Transverse colon (tissue), 4 donors: ENCODE measurements at regions not wholly inside any gene's neighbourhood (a gene's known extent, or its start where the extent isn't known, plus 50 kb on each side); places are given as distances from the start of the nearest gene placed in this dataset.
"Not testable (repeated sequence)": the region's sequence is repeated elsewhere in the genome, so short reads cannot be mapped to it uniquely, and the experiment has no call there.

Source experiments
- DNase-seq: peaks from one replicate; pipeline ENCODE4 v3.0.0-alpha.2; 2019
- H3K27ac ChIP-seq, 4 donors: fragments of 200-600 bp; sonication (generic); 2 replicates each; pipeline ENCODE4 v1.5.1; 2016 to 2018; ENCODE audit warnings: inconsistent platforms in 4 of 4
- H3K27me3 ChIP-seq: fragments of 200-600 bp; sonication (generic); 2 replicates; pipeline ENCODE4 v1.5.1; 2017; ENCODE audit warnings: inconsistent platforms
- H3K36me3 ChIP-seq, 4 donors: fragments of 200-600 bp; sonication (generic); 2 replicates each; pipeline ENCODE4 v1.5.1; 2017 to 2019; ENCODE audit warnings: inconsistent platforms in 4 of 4
- H3K4me1 ChIP-seq, 4 donors: fragments of 200-600 bp; sonication (generic); 2 replicates each; pipeline ENCODE4 v1.5.1; 2017 to 2020; ENCODE audit warnings: inconsistent platforms in 4 of 4
- H3K4me3 ChIP-seq, 4 donors: fragments of 200-600 bp; sonication (generic); 1 replicate in 1 of 4; 2 replicates in 3 of 4; pipeline versions ENCODE4 v1.5.1 to v1.6.1; 2017 to 2019; ENCODE audit warnings: inconsistent platforms in 4 of 4
- H3K9me3 ChIP-seq, 2 donors: fragments of 200-600 bp; sonication (generic); 2 replicates each; pipeline ENCODE4 v1.5.1; 2017 to 2019; ENCODE audit warnings: inconsistent platforms in 2 of 2
- EP300 ChIP-seq: sonication (generic); formaldehyde crosslinking; IDR thresholded peaks from one replicate; pipeline ENCODE4 v1.6.1; 2017; ENCODE audit warnings: antibody characterized with exemption, low read depth
- POLR2A ChIP-seq: fragments of 450-650 bp; IDR thresholded peaks from one replicate; pipeline ENCODE4 v1.6.1; 2016; ENCODE audit warnings: antibody characterized with exemption, mild to moderate bottlenecking, moderate library complexity
- POLR2AphosphoS5 ChIP-seq, 3 donors: sonication (generic); formaldehyde crosslinking; IDR thresholded peaks; one replicate each; pipeline ENCODE4 v1.6.1; 2016; ENCODE audit warnings: antibody characterized with exemption in 3 of 3
- WGBS, 2 donors: methylation state at CpG; one replicate each; pipeline ENCODE4 v1.1.5; 2018; ENCODE audit warnings: low coverage in 1 of 2; 5-methylcytosine and 5-hydroxymethylcytosine counted together
- in situ Hi-C, 4 donors: fragments of 200-750 bp; cut with MboI; loops; one replicate each; pipeline versions ENCODE4 v1.15.0 to v1.15.1; 2017; ENCODE audit warnings: low sequenced_read_pairs in 3 of 4, low pct_ligation_motif_present in 1 of 4, low pct_unique_long_range_greater_than_20kb in 1 of 4
- intact Hi-C: fragments of 100-400 bp; cut with DNase I; formaldehyde crosslinking; loops from one replicate; pipeline ENCODE4 v1.15.1; 2023; ENCODE audit warnings: low total_unique reads
- TF ChIP-seq, protein P1 (sequence below), 5 experiments: fragments of 200-600 bp in 3 of 5; fragments of 450-650 bp in 2 of 5; sonication (generic) in 3 of 5; IDR thresholded peaks; 1 replicate in 2 of 5; 2 replicates in 3 of 5; pipeline ENCODE4 v1.5.1; 2016 to 2017; ENCODE audit warnings: antibody characterized with exemption in 5 of 5, inconsistent platforms in 3 of 5, mild to moderate bottlenecking in 2 of 5, moderate library complexity in 1 of 5

DNA sequence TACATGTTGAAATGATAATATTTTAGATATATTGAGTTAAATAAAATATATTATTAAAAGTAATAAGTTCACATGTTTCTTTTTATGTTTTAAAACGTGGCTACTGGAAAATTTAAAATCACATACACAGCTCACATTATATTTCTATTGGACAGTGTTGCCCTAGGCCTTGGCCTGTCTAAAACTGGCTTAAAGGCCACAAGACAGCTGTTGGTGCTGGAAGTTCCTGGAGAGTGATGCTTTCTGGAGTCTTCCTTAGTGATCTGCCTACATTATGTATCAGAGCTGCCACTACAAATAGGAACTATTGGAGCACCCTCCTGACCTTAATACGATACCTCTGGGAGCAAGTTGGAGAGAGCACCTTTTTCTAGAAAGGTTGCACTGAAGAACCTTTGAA is 254.1 kb upstream of the C2CD4B start:
- Histone ChIP-seq H3K9me3 (no peaks in the 10 kb centered on the region), H3K27ac (no peak overlapping the region), H3K36me3 (no peaks in the 10 kb centered on the region), H3K4me1 (peaks cover 0 to 7% (median 0%) of the 10 kb centered on the region in 4 donors), H3K4me3 (no peak overlapping the region), H3K27me3 (no peaks in the 10 kb centered on the region)
- 65 to 67% methylated on average over 1 to 2 of the region's 2 CpGs for WGBS, 2 donors
- TF ChIP-seq EP300 (no peak), POLR2AphosphoS5 (IDR thresholded peaks at IDR 0.05) (no peak), POLR2A (no peak)
- TF ChIP-seq, protein P1, sequence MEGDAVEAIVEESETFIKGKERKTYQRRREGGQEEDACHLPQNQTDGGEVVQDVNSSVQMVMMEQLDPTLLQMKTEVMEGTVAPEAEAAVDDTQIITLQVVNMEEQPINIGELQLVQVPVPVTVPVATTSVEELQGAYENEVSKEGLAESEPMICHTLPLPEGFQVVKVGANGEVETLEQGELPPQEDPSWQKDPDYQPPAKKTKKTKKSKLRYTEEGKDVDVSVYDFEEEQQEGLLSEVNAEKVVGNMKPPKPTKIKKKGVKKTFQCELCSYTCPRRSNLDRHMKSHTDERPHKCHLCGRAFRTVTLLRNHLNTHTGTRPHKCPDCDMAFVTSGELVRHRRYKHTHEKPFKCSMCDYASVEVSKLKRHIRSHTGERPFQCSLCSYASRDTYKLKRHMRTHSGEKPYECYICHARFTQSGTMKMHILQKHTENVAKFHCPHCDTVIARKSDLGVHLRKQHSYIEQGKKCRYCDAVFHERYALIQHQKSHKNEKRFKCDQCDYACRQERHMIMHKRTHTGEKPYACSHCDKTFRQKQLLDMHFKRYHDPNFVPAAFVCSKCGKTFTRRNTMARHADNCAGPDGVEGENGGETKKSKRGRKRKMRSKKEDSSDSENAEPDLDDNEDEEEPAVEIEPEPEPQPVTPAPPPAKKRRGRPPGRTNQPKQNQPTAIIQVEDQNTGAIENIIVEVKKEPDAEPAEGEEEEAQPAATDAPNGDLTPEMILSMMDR (IDR thresholded peaks at IDR 0.05), result no peak
- intact Hi-C loops (no loop called here), in situ Hi-C loops (no loop called here)
- no peak for DNase-seq

DNA sequence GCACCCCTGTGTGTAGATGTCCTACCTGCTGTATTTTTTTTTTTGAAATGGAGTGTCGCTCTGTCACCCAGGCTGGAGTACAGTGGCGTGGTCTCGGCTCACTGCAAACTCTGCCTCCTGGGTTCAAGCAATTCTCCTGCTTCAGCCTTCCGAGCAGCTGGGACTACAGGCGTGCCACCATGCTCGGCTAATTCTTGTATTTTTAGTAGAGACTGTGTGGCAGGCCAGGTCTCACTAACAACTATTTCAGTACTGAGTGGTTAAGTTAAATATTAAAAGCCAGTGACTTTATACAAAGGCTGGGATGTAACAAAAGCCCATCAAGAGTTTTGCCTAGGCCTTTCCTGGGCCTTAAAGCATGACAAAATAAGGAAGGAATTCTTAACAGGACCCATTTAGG is 255.3 kb upstream of the C2CD4B start:
- H3K4me3 ChIP-seq, H3K36me3 ChIP-seq, H3K9me3 ChIP-seq, intact Hi-C loops, in situ Hi-C loops, H3K27me3 ChIP-seq, H3K4me1 ChIP-seq, H3K27ac ChIP-seq, DNase-seq: not testable (repeated sequence)
- 90 to 95% methylated on average over 4 to 6 of the region's 6 CpGs for WGBS, 2 donors

DNA sequence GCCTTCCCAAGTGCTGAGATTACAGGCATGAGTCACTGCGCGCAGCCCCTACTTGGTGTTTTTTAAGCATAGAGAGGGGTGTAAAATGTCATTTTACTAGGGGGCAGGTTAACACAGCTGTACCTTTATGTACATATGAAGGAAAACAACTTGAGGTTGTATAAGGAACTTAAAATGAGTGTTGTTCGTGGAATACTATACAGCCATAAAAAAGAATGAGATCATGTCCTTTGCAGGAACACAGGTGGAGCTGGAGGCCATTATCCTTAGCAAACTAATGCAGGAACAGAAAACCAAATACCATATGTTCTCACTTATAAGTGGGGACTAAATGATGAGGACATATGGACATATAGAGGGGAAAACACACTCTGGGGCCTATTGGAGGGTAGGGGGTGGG is 256.2 kb upstream of the C2CD4B start:
- H3K36me3 ChIP-seq, result no peaks in the 10 kb centered on the region
- TF ChIP-seq EP300 (no peak), POLR2A (no peak), POLR2AphosphoS5 (IDR thresholded peaks at IDR 0.05) (no peak)
- TF ChIP-seq, protein P1 (IDR thresholded peaks at IDR 0.05), result no peak
- in situ Hi-C loops, result no loop called here

DNA sequence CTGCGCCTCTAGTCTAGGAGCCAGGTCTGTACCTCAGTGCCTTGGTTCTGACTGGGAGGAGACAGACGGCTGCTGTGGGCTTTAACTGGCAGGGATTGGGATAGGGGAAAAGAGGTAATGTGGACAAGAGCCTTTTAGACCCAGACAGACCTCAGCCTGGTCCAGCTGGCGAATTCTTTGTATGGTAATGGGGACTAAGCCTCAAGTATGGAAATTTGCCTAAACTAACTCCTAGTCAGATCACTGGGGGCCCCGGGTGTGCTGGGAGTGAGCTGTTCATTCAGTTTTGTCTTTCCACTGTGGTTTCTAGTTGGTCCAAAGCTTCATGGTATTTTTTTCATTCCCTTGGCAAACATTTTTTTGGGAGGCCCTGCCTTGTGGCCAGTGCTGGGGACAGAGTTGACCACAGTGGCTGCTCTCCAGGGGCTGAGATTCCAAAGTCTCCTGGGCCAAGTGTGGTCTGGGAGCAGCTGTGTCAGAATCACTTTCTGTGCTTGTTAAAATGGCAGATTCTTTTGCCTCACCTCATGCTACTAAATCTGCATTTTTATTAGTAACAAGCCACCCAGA is 261.4 kb upstream of the C2CD4B start:
- Histone ChIP-seq H3K27ac (no peak overlapping the region), H3K4me1 (peaks cover 0 to 9% (median 3%) of the 10 kb centered on the region in 4 donors), H3K36me3 (no peaks in the 10 kb centered on the region), H3K4me3 (no peak overlapping the region), H3K27me3 (no peaks in the 10 kb centered on the region), H3K9me3 (no peaks in the 10 kb centered on the region)
- 60 to 81% methylated on average over 1 to 4 of the region's 4 CpGs for WGBS, 2 donors
- in situ Hi-C loops (no loop called here), intact Hi-C loops (no loop called here)
- TF ChIP-seq POLR2AphosphoS5 (IDR thresholded peaks at IDR 0.05) (no peak), EP300 (no peak), POLR2A (no peak)
- TF ChIP-seq, protein P1 (IDR thresholded peaks at IDR 0.05), result no peak
- DNase-seq, result no peak

More for the DNA sequence above, 256.2 kb upstream of the C2CD4B start:
- 94% methylated on average over 3 of the region's 3 CpGs for WGBS, 2 donors
- DNase-seq, result no peak
- Histone ChIP-seq H3K4me1 (peaks cover 0 to 7% (median under 1%) of the 10 kb centered on the region in 4 donors), H3K27me3 (no peaks in the 10 kb centered on the region), H3K27ac (no peak overlapping the region), H3K4me3 (no peak overlapping the region), H3K9me3 (no peaks in the 10 kb centered on the region)
- intact Hi-C loops, result no loop called here

DNA sequence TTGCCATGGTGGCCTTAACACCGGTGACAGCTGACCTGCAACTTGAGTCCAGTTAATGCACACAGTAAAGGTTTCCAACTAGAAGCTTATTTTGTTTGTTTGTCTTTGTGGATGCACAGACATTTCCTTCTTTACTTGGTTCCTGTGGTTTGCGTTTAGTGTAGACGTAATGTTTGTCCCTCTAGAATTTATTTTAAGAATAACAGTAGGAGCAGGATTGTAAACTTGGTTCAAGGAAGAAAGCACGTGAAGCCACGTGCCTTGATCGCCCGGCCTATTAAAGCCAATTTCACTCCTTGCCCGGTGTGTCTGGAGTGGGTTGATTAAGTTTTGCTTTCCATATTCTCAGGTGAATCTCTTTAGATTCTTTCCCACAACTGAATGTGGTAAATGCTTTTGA is 263.2 kb upstream of the C2CD4B start:
- no peak for DNase-seq
- peaks cover 0 to 17% (median 10%) of the 10 kb centered on the region in 4 donors for H3K4me1 ChIP-seq
- H3K27ac ChIP-seq, result no peak overlapping the region
- no peaks in the 10 kb centered on the region for H3K36me3 ChIP-seq
- intact Hi-C loops, result no loop called here
- H3K27me3 ChIP-seq, result no peaks in the 10 kb centered on the region
- no peak overlapping the region for H3K4me3 ChIP-seq
- no peaks in the 10 kb centered on the region for H3K9me3 ChIP-seq
- in situ Hi-C loops, result no loop called here
- WGBS, 2 donors, result 86 to 87% methylated on average over 8 of the region's 8 CpGs
- TF ChIP-seq POLR2A, result no peak
- TF ChIP-seq, protein P1 (IDR thresholded peaks at IDR 0.05), result no peak
